Islet of Langerhans (tissue), 1 donor: ENCODE measurements at regions not wholly inside any gene's neighbourhood (a gene's known extent, or its start where the extent isn't known, plus 50 kb on each side); places are given as distances from the start of the nearest gene placed in this dataset.

ENCODE experiments used
- FAIRE-seq: peaks from one replicate; lab custom pipeline; 2011; peaks lifted over from hg19 to GRCh38; lab: Jason Lieb, UNC

DNA sequence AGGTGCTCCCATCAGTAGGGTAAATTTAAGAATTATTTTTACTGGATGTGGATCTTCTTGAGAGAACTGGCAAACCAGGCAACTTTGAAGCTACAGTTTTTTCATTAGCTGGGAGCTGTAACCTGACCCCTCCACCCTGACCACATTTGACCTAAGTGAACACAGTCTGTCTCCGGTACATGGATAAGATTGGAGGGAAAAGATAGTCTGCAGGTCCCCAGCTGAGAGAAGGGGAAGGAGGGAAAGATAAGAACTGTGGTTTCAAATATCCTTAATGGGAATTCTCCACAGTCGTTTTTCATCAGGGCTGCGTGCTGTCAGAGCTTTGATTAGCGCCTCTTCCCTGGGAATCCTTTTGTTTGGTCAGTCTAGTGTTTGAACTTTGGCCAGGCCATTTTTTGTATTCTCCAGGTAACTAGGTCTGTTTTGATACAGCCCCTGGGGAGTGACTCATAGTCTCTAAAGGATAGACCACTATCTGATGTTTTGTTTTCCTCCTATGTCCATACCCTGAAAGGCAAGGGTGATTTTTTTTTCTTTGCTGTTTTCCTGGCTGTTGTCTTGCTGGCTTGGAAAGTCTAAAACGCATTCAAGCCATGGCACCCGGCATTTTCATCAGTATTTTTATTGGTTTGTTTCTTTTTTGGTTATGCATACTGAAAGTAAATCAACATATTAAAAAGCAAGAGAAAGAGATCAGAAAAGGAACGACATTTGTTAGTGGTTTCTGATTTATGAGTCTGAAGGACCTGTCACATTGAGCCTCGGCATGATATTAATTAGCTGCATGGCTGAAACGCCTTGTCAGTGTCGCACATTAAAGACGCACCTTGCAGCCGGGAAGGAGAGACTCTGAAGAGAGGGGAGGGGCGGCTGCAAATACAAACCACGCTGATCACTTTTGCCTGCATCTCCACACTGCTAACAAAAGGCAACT is 183.4 kb upstream of the FN1 start:
- no peak for FAIRE-seq

DNA sequence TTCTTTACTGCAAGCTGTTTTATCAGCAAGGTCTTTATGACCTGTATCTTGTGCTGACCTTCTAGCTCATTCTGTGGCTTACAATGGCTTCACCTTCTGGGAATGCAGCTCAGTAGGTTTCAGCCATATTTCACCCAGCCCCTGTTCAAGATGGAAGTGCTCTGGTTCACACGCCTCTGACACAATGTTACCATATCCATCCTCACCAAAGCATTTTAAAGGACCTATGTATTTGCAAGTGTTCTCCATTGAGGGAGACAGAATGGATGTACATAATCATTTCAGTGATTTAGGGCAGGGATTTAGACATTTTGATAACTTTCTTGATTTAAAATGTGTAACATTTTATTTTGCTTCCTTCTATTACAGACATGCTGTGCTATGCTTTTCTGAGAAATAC is 182.3 kb upstream of the FN1 start:
- FAIRE-seq: no peak

DNA sequence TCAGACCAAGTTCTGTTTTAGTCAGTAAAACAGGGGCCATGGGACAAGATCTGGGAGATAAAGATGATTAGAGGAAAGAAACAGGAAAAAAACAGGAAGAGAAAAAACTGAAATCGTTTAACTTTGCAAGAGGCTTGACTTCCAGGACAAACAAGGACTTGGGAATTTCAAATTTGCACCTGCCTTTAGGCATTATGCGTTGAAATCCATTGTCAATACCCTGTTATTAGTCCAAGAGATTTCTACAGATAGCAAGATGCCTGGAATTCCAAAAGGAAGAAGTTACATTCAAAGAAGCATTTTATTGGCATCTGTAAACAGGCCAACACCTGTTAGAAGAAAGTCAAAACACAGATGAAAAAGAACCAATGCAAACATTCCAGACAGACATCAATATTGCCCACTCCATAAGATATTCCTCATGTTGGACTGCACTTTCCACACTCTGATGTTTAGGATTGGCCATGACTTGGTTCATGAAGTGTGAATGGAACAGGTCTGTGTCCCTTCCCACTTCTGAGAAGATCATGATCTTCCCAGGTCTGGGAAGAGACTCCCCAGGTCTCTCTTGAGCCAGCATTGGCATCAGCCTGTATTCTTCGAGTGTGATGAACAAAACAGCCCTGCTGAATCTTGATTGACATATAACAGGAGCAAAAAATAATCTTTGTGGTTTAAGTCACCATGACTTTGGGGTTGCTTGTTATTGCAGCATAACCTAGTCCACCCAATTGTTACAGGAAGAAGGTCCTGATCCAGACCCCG is 181.4 kb upstream of the FN1 start:
- no peak for FAIRE-seq

DNA sequence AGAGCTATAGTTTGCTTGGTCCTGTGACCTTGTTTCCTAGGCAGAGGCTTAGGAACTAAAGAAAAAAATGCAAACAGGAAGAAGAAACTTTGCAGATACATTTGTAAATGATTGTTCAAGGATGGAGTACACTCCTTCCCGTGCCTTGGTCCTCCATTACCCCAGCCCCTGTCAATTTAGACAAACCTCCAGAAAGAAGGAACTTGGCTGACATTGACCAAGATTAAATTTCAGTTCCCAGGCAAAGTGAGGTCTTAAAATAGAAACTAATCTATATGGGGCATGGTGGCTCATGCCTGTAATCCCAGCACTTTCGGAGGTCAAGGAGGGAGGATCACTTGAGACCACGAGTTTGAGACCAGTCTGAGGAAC is 179.9 kb upstream of the FN1 start:
- FAIRE-seq: no peak

DNA sequence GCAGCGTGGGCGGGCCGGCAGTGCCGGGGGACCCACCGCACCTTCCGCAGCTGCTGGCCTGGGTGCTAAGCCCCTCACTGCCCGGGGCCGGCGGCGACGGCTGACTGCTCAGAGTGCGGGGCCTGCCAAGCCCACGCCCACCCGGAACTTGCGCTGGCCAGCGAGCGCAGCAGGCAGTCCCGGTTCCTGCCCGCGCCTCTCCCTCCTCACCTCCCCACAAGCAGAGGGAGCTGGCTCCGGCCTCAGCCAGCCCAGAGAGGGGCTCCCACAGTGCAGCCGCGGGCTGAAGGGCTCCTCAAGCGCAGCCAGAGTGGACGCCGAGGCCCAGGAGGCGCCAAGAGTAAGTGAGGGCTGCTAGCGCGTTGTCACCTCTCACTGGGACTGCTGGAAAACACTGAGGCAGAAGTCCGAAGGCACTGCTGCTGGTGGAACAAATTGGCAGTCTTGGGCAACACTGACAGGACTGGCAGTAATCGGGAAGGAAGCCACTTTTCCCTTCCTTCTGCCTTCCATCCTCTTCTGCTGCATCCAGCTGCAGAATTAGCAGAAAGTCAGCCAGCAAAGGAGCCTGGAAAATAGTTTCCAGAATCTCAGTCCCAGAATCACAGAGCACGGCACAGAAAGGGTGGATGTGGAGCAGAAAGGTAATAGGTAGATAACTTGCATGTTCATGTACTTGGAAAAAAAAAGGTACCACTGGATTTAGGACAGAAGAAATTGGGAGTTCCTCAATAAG is 179.4 kb upstream of the FN1 start:
- FAIRE-seq: no peak

- FAIRE-seq: no peak
Measured at GRCh38 chr2:215614296-215614695, 178.4 kb upstream of the FN1 start.

DNA sequence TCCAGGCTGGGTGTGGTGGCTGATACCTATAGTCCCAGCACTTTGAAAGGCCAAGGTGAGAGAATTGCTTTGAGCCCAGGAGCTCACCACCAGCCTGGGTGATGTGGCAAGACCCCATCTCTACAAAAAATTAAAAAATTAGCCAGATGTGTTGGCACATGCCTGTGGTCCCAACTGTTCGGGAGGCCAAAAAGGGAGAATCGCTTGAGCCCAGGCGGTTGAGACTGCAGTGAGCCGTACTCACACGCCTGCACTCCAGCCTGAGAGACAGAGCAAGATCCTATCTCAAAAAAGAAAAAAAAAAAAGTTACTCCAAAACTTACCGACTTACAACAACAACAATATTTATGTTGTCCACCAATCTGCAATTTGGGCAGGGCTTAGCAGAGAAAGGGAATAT is 178.0 kb upstream of the FN1 start:
- no peak for FAIRE-seq

- FAIRE-seq: no peak
Measured at GRCh38 chr2:215613280-215613679, 177.4 kb upstream of the FN1 start.

- FAIRE-seq: no peak
Measured at GRCh38 chr2:215612786-215613185, 176.9 kb upstream of the FN1 start.

DNA sequence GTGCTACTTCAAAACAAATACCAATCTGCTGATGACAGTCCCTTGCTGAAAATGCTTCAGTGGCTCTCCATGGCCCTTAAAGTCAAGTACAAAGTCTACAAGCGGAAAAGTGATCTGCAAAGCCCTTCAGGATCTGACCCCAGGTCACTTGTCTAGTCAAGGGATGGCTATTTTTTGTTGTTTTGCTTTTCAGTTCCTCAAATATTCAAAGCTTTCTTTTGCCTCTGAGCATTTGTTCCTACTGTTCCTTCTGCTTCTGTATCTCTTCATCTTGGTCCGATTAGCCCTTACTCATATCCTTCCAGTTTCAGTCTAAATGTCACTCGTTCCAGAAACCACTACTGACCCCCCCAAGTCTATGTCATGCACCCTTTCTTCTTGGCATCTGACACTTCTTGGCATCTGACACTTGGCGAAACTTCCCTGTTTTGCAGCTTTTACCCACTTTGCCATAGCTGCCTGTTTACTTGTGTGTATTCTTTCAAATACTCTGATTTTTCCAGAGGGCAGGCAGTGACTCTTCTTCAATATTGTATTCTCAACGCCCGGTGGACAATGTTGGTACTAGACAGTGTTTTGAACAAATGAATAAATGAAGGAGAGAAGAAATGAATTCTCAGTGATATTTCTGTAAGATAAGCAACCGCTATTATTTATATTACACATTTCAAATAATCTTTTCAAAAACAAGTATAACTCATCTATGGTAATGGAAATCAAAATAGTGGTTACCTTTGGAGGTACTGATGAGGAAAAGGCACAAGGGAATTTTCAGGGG is 175.9 kb upstream of the FN1 start:
- FAIRE-seq: no peak

GRCh38 chr2:215609089-215610032 is 173.5 kb upstream of the FN1 start:
- no peak for FAIRE-seq

DNA sequence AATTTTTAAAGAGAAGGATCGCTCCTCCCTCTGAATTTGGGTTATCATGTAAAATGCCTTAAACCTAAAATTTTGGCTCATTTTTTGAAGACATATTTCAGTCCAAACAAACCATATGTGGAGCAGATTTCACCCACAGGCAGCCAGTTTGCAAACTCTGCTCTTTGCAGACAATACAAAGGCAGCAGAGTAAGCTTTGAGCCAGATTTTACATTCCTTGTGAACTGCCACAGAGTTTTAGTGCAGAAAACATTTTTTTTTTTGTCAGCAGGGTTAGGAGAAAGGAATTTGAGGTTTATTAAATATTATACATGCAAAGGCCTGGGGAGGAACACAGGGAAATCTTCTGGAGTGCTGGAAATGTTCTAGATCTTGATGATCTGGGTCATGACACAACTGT is 171.9 kb upstream of the FN1 start:
- FAIRE-seq: no peak

DNA sequence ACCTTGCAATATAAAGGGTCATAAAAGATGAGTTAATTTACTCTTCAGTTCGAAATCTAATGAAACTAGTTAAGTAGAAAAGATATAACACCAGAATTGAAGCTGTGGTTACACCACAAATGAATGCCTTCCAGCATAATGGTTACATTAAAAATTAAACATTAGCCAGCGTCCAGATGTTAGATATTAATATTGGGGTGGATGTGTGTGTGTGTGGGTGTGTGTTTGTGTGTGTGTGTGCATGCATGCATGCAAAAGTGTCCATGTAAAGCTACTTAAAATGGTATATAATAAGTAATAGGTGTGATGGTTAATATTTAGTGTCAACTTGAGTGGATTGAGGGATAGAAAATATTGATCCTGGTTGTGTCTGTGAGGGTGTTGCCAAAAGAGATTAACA is 170.4 kb upstream of the FN1 start:
- no peak for FAIRE-seq

DNA sequence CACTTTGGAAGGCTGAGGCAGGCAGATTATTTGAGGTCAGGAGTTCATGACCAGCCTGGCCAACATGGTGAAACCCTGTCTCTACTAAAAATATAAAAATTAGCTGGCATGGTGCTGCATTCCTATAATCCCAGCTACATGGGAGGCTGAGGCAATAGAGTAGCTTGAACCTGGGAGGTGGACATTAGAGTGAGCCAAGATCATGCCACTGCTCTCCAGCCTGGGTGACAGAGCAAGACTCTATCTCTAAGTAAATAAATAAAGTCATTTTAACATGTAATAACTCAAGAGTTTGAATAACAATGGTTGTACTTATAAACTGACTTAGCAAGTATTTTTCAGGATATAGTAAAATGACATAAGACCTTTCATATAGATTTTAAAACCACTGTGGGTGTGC is 169.3 kb upstream of the FN1 start:
- no peak for FAIRE-seq

GRCh38 chr2:215604606-215605005 is 168.7 kb upstream of the FN1 start:
- FAIRE-seq: no peak

- no peak for FAIRE-seq
Measured at GRCh38 chr2:215603440-215603839, 167.6 kb upstream of the FN1 start.

DNA sequence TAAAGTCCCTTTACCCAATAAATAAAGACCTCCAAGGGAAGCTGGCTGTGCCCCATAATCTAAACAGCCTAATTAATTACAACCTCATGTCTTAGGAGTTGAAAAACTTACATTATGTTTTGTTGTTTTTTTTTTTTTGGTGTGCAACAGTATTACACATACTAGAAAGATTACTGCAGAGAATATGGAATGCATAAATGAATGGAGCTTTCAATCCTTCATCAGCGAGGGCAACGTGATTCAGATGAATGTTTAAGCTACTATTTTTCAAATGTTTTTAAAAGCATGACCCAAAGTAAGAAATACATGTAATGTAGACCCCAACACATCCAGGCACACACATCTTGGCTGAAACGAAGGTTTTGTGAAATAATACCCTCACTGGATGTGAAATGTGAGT is 167.1 kb upstream of the FN1 start:
- FAIRE-seq: no peak

DNA sequence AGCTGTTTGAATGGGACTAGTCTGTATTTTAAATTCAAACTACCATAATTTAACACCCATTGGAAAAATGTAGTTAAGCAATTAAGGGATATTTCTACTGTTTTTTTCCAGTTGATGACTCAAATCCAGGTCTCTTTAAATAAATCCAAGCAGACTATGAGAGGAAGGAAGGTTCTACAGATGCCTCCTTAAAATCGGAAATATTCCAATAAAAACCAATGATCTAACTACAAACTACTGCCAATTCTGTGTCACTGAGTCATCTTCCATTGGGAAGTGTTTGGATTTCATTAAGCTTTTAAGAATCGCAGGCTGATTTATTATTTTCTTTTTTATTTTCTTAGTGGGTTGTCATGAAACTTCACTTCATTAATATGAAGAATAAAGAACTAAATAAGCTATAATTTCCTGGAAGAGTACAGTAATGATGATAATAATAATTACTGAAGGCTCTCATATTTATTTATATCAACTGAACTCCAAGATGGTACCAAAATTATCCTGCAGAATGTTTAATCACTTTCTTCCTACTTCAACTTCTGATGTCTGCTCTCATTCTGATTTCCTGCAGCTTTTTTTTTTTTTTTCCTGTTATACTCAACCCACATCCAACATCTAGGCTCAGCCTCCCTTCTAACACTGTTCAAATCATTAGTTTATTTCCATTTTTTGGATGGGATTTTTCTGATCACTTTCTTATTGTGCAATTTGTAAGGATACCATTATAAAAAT is 166.3 kb upstream of the FN1 start:
- FAIRE-seq: no peak

DNA sequence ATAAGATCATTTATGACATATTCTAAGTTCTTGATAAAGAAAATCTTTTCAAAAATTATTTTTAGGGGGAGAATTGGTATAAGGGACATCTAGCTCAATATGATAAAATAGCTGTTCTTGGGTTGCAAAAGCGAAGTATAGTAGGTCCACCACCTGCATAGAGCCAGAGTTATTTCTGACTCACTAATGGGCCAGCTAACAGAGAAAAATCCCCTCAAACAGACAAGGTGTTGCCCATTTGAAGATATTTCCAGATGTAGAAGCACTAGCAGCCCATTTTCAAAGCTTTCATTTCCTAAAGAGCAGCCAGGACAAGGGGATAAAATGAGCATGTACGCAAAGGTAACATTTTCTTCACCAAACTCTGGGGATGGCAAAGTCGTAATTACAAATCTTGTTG is 165.7 kb upstream of the FN1 start:
- FAIRE-seq: no peak

- FAIRE-seq: no peak
Measured at GRCh38 chr2:215598376-215598975, 162.6 kb upstream of the FN1 start.
